Cardiac fibroblast (primary cell): ENCODE measurements at regions not wholly inside any gene's neighbourhood (a gene's known extent, or its start where the extent isn't known, plus 50 kb on each side); places are given as distances from the start of the nearest gene placed in this dataset.

Experiments used
- DNase-seq, 2 donors: peaks; one replicate each; pipeline versions ENCODE4 v3.0.0 to v3.0.0-alpha.2; 2010; ENCODE audit warnings: low read depth in 2 of 2
- H3K4me3 ChIP-seq, 2 donors: replicated peaks in 1 of 2; 1 replicate in 1 of 2; 2 replicates in 1 of 2; pipeline ENCODE4 v1.5.1; 2011; ENCODE audit warnings: low read depth in 2 of 2, low read length in 2 of 2, mild to moderate bottlenecking in 2 of 2, moderate library complexity in 1 of 2
- CTCF ChIP-seq: IDR thresholded peaks from one replicate; pipeline ENCODE4 v1.5.1; 2011; ENCODE audit warnings: low read depth, mild to moderate bottlenecking, low read length, inconsistent platforms

DNA sequence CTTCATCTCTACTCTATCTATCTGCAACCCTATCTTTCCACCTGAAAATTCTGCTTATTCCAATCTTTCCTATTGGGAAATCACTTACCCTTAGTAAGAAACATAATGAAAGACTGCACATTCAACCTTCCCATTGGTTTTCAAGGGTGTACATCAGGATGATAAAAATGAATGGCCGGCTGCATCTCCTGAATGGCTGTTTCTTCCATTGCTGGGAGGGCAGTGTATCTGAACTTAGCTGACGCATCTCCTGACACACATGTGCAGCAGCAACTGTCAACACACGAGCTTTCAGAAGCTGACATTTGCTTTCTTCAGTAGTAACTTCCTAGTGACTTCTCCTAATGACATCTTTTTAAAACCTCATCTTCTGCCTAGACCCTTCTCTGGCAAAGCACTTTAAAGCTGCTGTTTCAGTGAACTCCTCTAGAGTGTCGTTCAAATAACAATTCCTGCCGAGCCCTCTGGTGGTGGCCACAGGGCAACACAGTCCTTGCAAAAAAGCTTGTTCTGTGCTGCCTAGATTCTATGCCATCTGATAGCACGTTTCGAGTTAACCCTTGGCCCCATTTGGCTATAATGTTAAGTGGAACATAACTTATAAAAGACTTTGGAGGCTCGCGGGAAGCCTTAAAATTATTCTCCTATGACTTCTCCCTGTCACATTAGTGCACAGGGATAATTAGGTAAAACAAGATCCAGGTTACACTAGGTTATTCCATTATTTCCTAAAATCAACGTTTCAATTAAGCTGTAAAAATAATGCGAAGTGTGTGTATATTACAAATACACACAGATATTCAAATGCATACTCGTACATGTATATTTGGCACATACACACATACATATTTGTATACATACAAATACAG is 2340.7 kb downstream of the PCDH7 start:
- H3K4me3 ChIP-seq, result no peak overlapping the region
- peak; percentile 82 for TF ChIP-seq CTCF
- peak; percentile 60 to 67 for DNase-seq

DNA sequence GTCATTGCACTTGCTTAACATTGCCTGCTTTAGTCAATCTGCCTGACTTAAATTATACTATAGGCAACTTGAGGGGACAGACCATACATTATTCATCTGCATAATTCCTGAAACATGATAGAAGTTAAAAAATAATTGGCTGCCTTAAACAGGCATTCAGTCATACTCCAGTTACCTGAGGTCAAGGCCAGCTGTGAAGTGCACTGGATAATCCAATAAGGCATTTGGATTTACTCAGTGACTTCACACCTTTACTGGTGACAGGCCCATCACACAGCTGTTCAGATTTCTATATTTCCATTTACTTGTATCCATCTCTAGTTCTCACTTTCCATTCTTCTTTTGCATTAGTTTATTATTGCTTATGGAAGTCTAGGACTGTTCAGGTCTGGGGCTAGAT is 2341.6 kb downstream of the PCDH7 start:
- no peak for DNase-seq
- no peak for TF ChIP-seq CTCF
- no peak overlapping the region for H3K4me3 ChIP-seq

DNA sequence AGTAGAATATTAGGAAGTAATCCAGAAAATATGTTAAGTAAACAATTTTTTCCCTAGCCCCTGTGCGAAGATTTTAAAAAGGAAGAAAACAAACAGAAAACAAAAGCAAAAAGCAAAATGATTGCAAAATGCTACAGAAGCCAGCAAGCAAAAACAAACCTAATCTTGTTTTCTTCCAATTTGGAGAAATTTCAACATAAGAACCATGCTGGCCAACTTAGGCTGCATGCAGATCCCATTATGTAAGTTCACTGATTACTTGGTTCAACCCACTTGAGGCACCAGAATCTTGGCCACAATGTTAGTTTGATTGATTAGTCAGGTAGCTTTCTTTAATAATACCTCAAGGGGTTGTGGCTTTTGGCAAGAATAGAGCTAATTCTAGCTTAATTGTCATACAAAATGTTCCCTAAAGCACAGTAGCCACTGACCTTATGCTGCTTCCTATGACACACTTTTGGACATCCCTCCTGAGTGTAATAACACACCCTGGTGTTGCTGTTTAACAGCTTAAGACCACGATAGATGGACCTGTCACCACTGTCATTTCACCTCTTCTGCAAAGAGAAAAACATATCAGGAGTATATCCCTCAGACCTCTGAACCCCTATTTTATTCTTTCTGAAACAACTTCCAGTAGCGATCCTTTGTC is 2342.1 kb downstream of the PCDH7 start:
- peak; percentile 5 to 63 for DNase-seq
- no peak overlapping the region for H3K4me3 ChIP-seq
- TF ChIP-seq CTCF, result no peak

- TF ChIP-seq CTCF, result no peak
- DNase-seq, result peak; percentile 45 to 83
- H3K4me3 ChIP-seq, result no peak overlapping the region
Observed at GRCh38 chr4:33063241-33063640, 2343.1 kb downstream of the PCDH7 start.

GRCh38 chr4:33064238-33064637 is 2344.1 kb downstream of the PCDH7 start:
- no peak overlapping the region for H3K4me3 ChIP-seq
- TF ChIP-seq CTCF, result no peak
- DNase-seq, result peak in 1 of 2 donors; percentile 14

- no peak overlapping the region for H3K4me3 ChIP-seq
- DNase-seq, result no peak
- no peak for TF ChIP-seq CTCF
Observed at GRCh38 chr4:33065749-33066148, 2345.6 kb downstream of the PCDH7 start.
